HCT116 (cell line): ENCODE measurements at regions not wholly inside any gene's neighbourhood (a gene's known extent, or its start where the extent isn't known, plus 50 kb on each side); places are given as distances from the start of the nearest gene placed in this dataset.

Source experiments
- ATAC-seq: fragments of 200-7000 bp; cut with Tn5 transposase; 2 replicates; pipeline ENCODE4 v1.9.1; 2020; ENCODE audit warnings: mild to moderate bottlenecking, moderate library complexity
- BruUV-seq: library from RNA; stranded (reverse); fragments of 400-500 nt; replicated peaks from 2 replicates; lab custom pipeline; 2021; lab: Mats Ljungman, UMichigan
- CTCF ChIA-PET: fragments of 300-600 bp; sonication (Branson Sonifier 250); formaldehyde crosslinking; loops from one replicate; lab custom pipeline; 2021; ENCODE audit warnings: antibody characterized with exemption; lab: Charles Lee
- POLR2A ChIA-PET: fragments of 300-600, 350-600 bp; sonication (Branson Sonifier 250); formaldehyde crosslinking; loops from one replicate; lab custom pipeline; 2021; ENCODE audit warnings: antibody characterized with exemption; lab: Charles Lee
- RAD21 ChIA-PET, 2 experiments: fragments of 300-600 bp; sonication (Branson Sonifier 250); formaldehyde crosslinking; loops; one replicate each; lab custom pipeline; 2023; ENCODE audit warnings: low total read pairs in 2 of 2; ENCODE audit not compliant: uncharacterized antibody in 2 of 2, unreplicated experiment in 2 of 2, low non-redundant PET in 1 of 2; lab: Charles Lee
- DNase-seq: peaks from one replicate; pipeline ENCODE4 v3.0.0-alpha.2; 2010; ENCODE audit warnings: low read depth, low spot score
- H2AFZ ChIP-seq: fragments of 200-600 bp; shearing (Covaris generic), sonication (generic); 2 replicates; pipeline ENCODE4 v1.6.1; 2017; ENCODE audit warnings: low read depth, mixed run types, mixed read lengths, antibody characterized with exemption, low read length; ENCODE audit not compliant: poor library complexity, severe bottlenecking
- H3K27ac ChIP-seq: 2 replicates; pipeline ENCODE4 v1.5.1; 2012; ENCODE audit warnings: low read depth, low read length
- H3K27me3 ChIP-seq: fragments of 200-600 bp; sonication (generic); 2 replicates; pipeline ENCODE4 v1.6.1; 2016; ENCODE audit warnings: mixed run types, low read length, mixed read lengths; ENCODE audit not compliant: insufficient read depth
- H3K36me3 ChIP-seq, 2 experiments: fragments of 200-500 bp in 1 of 2; fragments of 200-600 bp in 1 of 2; sonication (Bioruptor generic) in 1 of 2; sonication (generic) in 1 of 2; 2 replicates each; pipeline versions ENCODE4 v1.5.1 to v1.6.1; 2014 to 2016; ENCODE audit warnings: low read length in 2 of 2, inconsistent platforms in 1 of 2, mixed read lengths in 1 of 2, mixed run types in 1 of 2; ENCODE audit not compliant: insufficient read depth in 2 of 2, control insufficient read depth in 1 of 2
- H3K4me1 ChIP-seq, 2 experiments: fragments of 200-600 bp in 1 of 2; sonication (generic) in 1 of 2; 2 replicates each; pipeline versions ENCODE4 v1.5.1 to v1.6.1; 2012 to 2017; ENCODE audit warnings: low read length in 2 of 2, inconsistent platforms in 1 of 2, mild to moderate bottlenecking in 1 of 2, mixed read lengths in 1 of 2, mixed run types in 1 of 2, moderate library complexity in 1 of 2; ENCODE audit not compliant: insufficient read depth in 2 of 2, control insufficient read depth in 1 of 2
- H3K4me2 ChIP-seq: fragments of 200-600 bp; sonication (generic); 2 replicates; pipeline ENCODE4 v1.6.1; 2017; ENCODE audit warnings: mixed run types, low read length, mixed read lengths
- H3K4me3 ChIP-seq, 2 experiments: fragments of 200-600 bp in 1 of 2; sonication (generic) in 1 of 2; replicated peaks in 1 of 2; 2 replicates each; pipeline ENCODE4 v1.5.1; 2011 to 2016; ENCODE audit warnings: low read length in 2 of 2, control low read depth in 1 of 2, low read depth in 1 of 2, mild to moderate bottlenecking in 1 of 2, mixed read lengths in 1 of 2, mixed run types in 1 of 2
- H3K79me2 ChIP-seq: fragments of 200-600 bp; sonication (generic); 2 replicates; pipeline ENCODE4 v1.6.1; 2017; ENCODE audit warnings: mild to moderate bottlenecking, mixed run types, low read length, moderate library complexity, mixed read lengths; ENCODE audit not compliant: insufficient read depth
- H3K9ac ChIP-seq: fragments of 200-600 bp; sonication (generic); 2 replicates; pipeline ENCODE4 v1.6.1; 2016; ENCODE audit warnings: low read length, mixed read lengths
- H3K9me2 ChIP-seq: fragments of 200-600 bp; sonication (generic), shearing (Covaris generic); 2 replicates; pipeline ENCODE4 v1.6.1; 2017; ENCODE audit warnings: mixed run types, mild to moderate bottlenecking, moderate library complexity; ENCODE audit not compliant: insufficient read depth
- H3K9me3 ChIP-seq, 2 experiments: fragments of 200-500 bp in 1 of 2; fragments of 200-600 bp in 1 of 2; sonication (Bioruptor generic) in 1 of 2; sonication (generic) in 1 of 2; 2 replicates each; pipeline ENCODE4 v1.6.1; 2014 to 2017; ENCODE audit warnings: low read length in 2 of 2, mixed read lengths in 2 of 2, inconsistent platforms in 1 of 2, low read depth in 1 of 2, mild to moderate bottlenecking in 1 of 2, mixed run types in 1 of 2, moderate library complexity in 1 of 2; ENCODE audit not compliant: control insufficient read depth in 1 of 2, insufficient read depth in 1 of 2
- H4K20me1 ChIP-seq: fragments of 200-600 bp; sonication (generic), shearing (Covaris generic); 2 replicates; pipeline ENCODE4 v1.6.1; 2017; ENCODE audit warnings: mixed run types, mild to moderate bottlenecking, moderate library complexity; ENCODE audit not compliant: insufficient read depth
- CBX3 ChIP-seq: IDR thresholded peaks from 2 replicates; pipeline ENCODE4 v1.6.1; 2012; ENCODE audit warnings: low read depth
- CTCF ChIP-seq, 3 experiments: fragments of 200-600 bp in 1 of 3; sonication (generic) in 1 of 3; IDR thresholded peaks in 2 of 3; conservative IDR thresholded peaks in 1 of 3; 2 replicates each; pipeline ENCODE4 v1.5.1; 2012 to 2017; ENCODE audit warnings: low read depth in 2 of 3, low read length in 2 of 3, antibody characterized with exemption in 1 of 3, borderline replicate concordance in 1 of 3, control low read depth in 1 of 3, mild to moderate bottlenecking in 1 of 3, mixed read lengths in 1 of 3, mixed run types in 1 of 3, moderate library complexity in 1 of 3; ENCODE audit not compliant: insufficient read depth in 1 of 3
- EGR1 ChIP-seq: IDR thresholded peaks from 2 replicates; pipeline ENCODE4 v1.6.1; 2012; ENCODE audit warnings: low read depth
- ELF1 ChIP-seq: IDR thresholded peaks from 2 replicates; pipeline ENCODE4 v1.6.1; 2012; ENCODE audit warnings: low read depth, borderline replicate concordance
- EZH2 ChIP-seq: fragments of 200-600 bp; sonication (generic); IDR thresholded peaks from 2 replicates; pipeline ENCODE4 v1.6.1; 2017; ENCODE audit warnings: antibody characterized with exemption, mixed run types
- FOSL1 ChIP-seq: IDR thresholded peaks from 2 replicates; pipeline ENCODE4 v1.6.1; 2012; ENCODE audit warnings: low read depth
- MAX ChIP-seq: IDR thresholded peaks from 2 replicates; pipeline ENCODE4 v1.6.1; 2012
- RAD21 ChIP-seq: IDR thresholded peaks from 2 replicates; pipeline ENCODE4 v1.6.1; 2012; ENCODE audit warnings: low read depth, mild to moderate bottlenecking
- REST ChIP-seq: IDR thresholded peaks from 2 replicates; pipeline ENCODE4 v1.6.1; 2012; ENCODE audit warnings: low read depth
- SIN3A ChIP-seq: IDR thresholded peaks from 2 replicates; pipeline ENCODE4 v1.6.1; 2012; ENCODE audit warnings: low read depth
- SP1 ChIP-seq: IDR thresholded peaks from 2 replicates; pipeline ENCODE4 v1.6.1; 2012; ENCODE audit warnings: low read depth
- TCF7L2 ChIP-seq: IDR thresholded peaks from 2 replicates; pipeline ENCODE4 v1.7.0; 2011; ENCODE audit warnings: borderline replicate concordance, inconsistent platforms; ENCODE audit not compliant: insufficient read depth, insufficient read length; ENCODE audit errors: extremely low read depth
- YY1 ChIP-seq: IDR thresholded peaks from 2 replicates; pipeline ENCODE4 v1.6.1; 2011; ENCODE audit warnings: low read length, low read depth, moderate library complexity, mild to moderate bottlenecking; ENCODE audit not compliant: insufficient replicate concordance; ENCODE audit errors: extremely low read depth
- ZFX ChIP-seq: fragments of 450-650 bp; IDR thresholded peaks from 2 replicates; pipeline ENCODE4 v1.6.1; 2017
- ZNF274 ChIP-seq: fragments of 200-500 bp; sonication (Bioruptor generic); IDR thresholded peaks from 2 replicates; pipeline ENCODE4 v1.6.1; 2014; ENCODE audit warnings: mild to moderate bottlenecking, low read depth, low read length, inconsistent platforms
- intact Hi-C: fragments of 100-400 bp; cut with micrococcal nuclease; formaldehyde crosslinking; loops from 2 replicates; pipeline ENCODE4 v1.10.0; 2022

- no peak for TF ChIP-seq ELF1
- TF ChIP-seq TCF7L2: no peak
- no peak for TF ChIP-seq RAD21
- TF ChIP-seq CTCF (IDR thresholded peaks at IDR 0.05 in 2 of 3, conservative IDR thresholded peaks at IDR 0.05 in 1 of 3; ENCODE audit: borderline replicate concordance in 1 of 3, insufficient read depth in 1 of 3, low read depth in 2 of 3, low read length in 2 of 3): no peak
These were observed 391.9 kb upstream of the THRB start (continued) for GRCh38 chr3:24886501-24886900.

- no peaks in the 10 kb centered on the region for H4K20me1 ChIP-seq
- BruUV-seq: no TSS peak
- H2AFZ ChIP-seq: no peak overlapping the region
- H3K36me3 ChIP-seq: no peaks in the 10 kb centered on the region
- H3K27ac ChIP-seq: no peak overlapping the region
- CTCF ChIA-PET: no interaction called here
- H3K9me3 ChIP-seq: no peaks in the 10 kb centered on the region
- H3K9me2 ChIP-seq: no peaks in the 10 kb centered on the region
- peaks cover 12% of the 10 kb centered on the region; the same call in 1 of the 2 replicates for H3K27me3 ChIP-seq
- RAD21 ChIA-PET: no interaction called here
- no peak for ATAC-seq
- H3K79me2 ChIP-seq: no peaks in the 10 kb centered on the region
- no peak overlapping the region for H3K4me2 ChIP-seq
- no peaks in the 10 kb centered on the region for H3K4me1 ChIP-seq
- TF ChIP-seq SP1 (no peak), YY1 (no peak), CBX3 (no peak), FOSL1 (no peak), REST (no peak), EGR1 (no peak), EZH2 (no peak), ZFX (no peak), RAD21 (no peak), ZNF274 (no peak), TCF7L2 (no peak), ELF1 (no peak), SIN3A (no peak), MAX (no peak), CTCF (IDR thresholded peaks at IDR 0.05 in 2 of 3, conservative IDR thresholded peaks at IDR 0.05 in 1 of 3; ENCODE audit: borderline replicate concordance in 1 of 3, insufficient read depth in 1 of 3, low read depth in 2 of 3, low read length in 2 of 3) (no peak)
- TF ChIP-seq, all 23 proteins: peak for 0
- intact Hi-C loops: no loop called here
- Histone ChIP-seq H3K4me3 (no peak overlapping the region), H3K9ac (no peak overlapping the region)
- no peak for DNase-seq
- POLR2A ChIA-PET: no interaction called here
These were observed 395.4 kb upstream of the THRB start for GRCh38 chr3:24890012-24890411.
